Esophagus muscularis mucosa (tissue), 4 donors: ENCODE measurements at regions not wholly inside any gene's neighbourhood (a gene's known extent, or its start where the extent isn't known, plus 50 kb on each side); places are given as distances from the start of the nearest gene placed in this dataset.

Source experiments
- DNase-seq: peaks from one replicate; pipeline ENCODE4 v3.0.0-alpha.2; 2017; ENCODE audit errors: extremely low spot score
- H3K27ac ChIP-seq, 4 donors: fragments of 200-600 bp; sonication (generic); replicated peaks in 1 of 4; 1 replicate in 3 of 4; 2 replicates in 1 of 4; pipeline ENCODE4 v1.5.1; 2016 to 2019; ENCODE audit warnings: mild to moderate bottlenecking in 1 of 4
- H3K27me3 ChIP-seq, 4 donors: fragments of 200-600 bp; sonication (generic); one replicate each; pipeline versions ENCODE4 v1.5.1 to v1.6.0; 2016 to 2019
- H3K36me3 ChIP-seq, 4 donors: fragments of 200-600 bp; sonication (generic); one replicate each; pipeline ENCODE4 v1.5.1; 2016 to 2019
- H3K4me1 ChIP-seq, 4 donors: fragments of 200-600 bp; sonication (generic); one replicate each; pipeline ENCODE4 v1.5.1; 2016 to 2019
- H3K4me3 ChIP-seq, 4 donors: fragments of 200-600 bp; sonication (generic); 1 replicate in 2 of 4; 2 replicates in 2 of 4; pipeline ENCODE4 v1.5.1; 2016 to 2019; ENCODE audit warnings: mild to moderate bottlenecking in 4 of 4, moderate library complexity in 1 of 4
- H3K9me3 ChIP-seq, 4 donors: fragments of 200-600 bp; sonication (generic); 1 replicate in 3 of 4; 2 replicates in 1 of 4; pipeline ENCODE4 v1.5.1; 2016 to 2019
- EP300 ChIP-seq: sonication (generic); formaldehyde crosslinking; IDR thresholded peaks from one replicate; pipeline ENCODE4 v1.6.1; 2017; ENCODE audit warnings: antibody characterized with exemption
- POLR2A ChIP-seq: fragments of 450-650 bp; IDR thresholded peaks from one replicate; pipeline ENCODE4 v1.6.1; 2017; ENCODE audit warnings: antibody characterized with exemption, moderate library complexity, mild to moderate bottlenecking, low read depth
- POLR2AphosphoS5 ChIP-seq, 2 donors: sonication (generic); formaldehyde crosslinking; IDR thresholded peaks; one replicate each; pipeline ENCODE4 v1.6.1; 2017; ENCODE audit warnings: antibody characterized with exemption in 2 of 2
- WGBS: methylation state at CpG from one replicate; pipeline ENCODE4 v1.1.5; 2018; 5-methylcytosine and 5-hydroxymethylcytosine counted together
- intact Hi-C: fragments of 100-400 bp; cut with DNase I; formaldehyde crosslinking; loops from one replicate; pipeline ENCODE4 v1.15.1; 2023
- TF ChIP-seq, protein P1 (sequence below), 3 experiments: fragments of 200-600 bp in 2 of 3; fragments of 450-650 bp in 1 of 3; sonication (generic) in 2 of 3; IDR thresholded peaks; one replicate each; pipeline ENCODE4 v1.5.1; 2017 to 2019; ENCODE audit warnings: antibody characterized with exemption in 3 of 3, mild to moderate bottlenecking in 2 of 3, moderate library complexity in 1 of 3

- intact Hi-C loops = no loop called here
- Histone ChIP-seq H3K27me3 (no peaks in the 10 kb centered on the region), H3K36me3 (no peaks in the 10 kb centered on the region), H3K4me1 (no peaks in the 10 kb centered on the region), H3K9me3 (no peaks in the 10 kb centered on the region), H3K4me3 (no peak overlapping the region), H3K27ac (no peak overlapping the region)
- no peak for DNase-seq
- no peak for TF ChIP-seq POLR2AphosphoS5 (IDR thresholded peaks at IDR 0.05)
- WGBS = 95% methylated on average over 1 of the region's 1 CpG
These were observed 376.6 kb downstream of the TMA16 start for GRCh38 chr4:163871078-163871477.

- intact Hi-C loops = no loop called here
- H3K4me1 ChIP-seq = no peaks in the 10 kb centered on the region
- H3K9me3 ChIP-seq = no peaks in the 10 kb centered on the region
- H3K36me3 ChIP-seq = no peaks in the 10 kb centered on the region
- H3K4me3 ChIP-seq = no peak overlapping the region
- H3K27ac ChIP-seq = no peak overlapping the region
- WGBS = 89% methylated on average over 4 of the region's 4 CpGs
- no peaks in the 10 kb centered on the region for H3K27me3 ChIP-seq
- DNase-seq = no peak
- TF ChIP-seq, protein P1, sequence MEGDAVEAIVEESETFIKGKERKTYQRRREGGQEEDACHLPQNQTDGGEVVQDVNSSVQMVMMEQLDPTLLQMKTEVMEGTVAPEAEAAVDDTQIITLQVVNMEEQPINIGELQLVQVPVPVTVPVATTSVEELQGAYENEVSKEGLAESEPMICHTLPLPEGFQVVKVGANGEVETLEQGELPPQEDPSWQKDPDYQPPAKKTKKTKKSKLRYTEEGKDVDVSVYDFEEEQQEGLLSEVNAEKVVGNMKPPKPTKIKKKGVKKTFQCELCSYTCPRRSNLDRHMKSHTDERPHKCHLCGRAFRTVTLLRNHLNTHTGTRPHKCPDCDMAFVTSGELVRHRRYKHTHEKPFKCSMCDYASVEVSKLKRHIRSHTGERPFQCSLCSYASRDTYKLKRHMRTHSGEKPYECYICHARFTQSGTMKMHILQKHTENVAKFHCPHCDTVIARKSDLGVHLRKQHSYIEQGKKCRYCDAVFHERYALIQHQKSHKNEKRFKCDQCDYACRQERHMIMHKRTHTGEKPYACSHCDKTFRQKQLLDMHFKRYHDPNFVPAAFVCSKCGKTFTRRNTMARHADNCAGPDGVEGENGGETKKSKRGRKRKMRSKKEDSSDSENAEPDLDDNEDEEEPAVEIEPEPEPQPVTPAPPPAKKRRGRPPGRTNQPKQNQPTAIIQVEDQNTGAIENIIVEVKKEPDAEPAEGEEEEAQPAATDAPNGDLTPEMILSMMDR (IDR thresholded peaks at IDR 0.05) = no peak
- no peak for TF ChIP-seq POLR2A
- no peak for TF ChIP-seq POLR2AphosphoS5 (IDR thresholded peaks at IDR 0.05)
- TF ChIP-seq EP300 = no peak
These were observed 380.8 kb downstream of the TMA16 start for GRCh38 chr4:163875327-163875726.

DNA sequence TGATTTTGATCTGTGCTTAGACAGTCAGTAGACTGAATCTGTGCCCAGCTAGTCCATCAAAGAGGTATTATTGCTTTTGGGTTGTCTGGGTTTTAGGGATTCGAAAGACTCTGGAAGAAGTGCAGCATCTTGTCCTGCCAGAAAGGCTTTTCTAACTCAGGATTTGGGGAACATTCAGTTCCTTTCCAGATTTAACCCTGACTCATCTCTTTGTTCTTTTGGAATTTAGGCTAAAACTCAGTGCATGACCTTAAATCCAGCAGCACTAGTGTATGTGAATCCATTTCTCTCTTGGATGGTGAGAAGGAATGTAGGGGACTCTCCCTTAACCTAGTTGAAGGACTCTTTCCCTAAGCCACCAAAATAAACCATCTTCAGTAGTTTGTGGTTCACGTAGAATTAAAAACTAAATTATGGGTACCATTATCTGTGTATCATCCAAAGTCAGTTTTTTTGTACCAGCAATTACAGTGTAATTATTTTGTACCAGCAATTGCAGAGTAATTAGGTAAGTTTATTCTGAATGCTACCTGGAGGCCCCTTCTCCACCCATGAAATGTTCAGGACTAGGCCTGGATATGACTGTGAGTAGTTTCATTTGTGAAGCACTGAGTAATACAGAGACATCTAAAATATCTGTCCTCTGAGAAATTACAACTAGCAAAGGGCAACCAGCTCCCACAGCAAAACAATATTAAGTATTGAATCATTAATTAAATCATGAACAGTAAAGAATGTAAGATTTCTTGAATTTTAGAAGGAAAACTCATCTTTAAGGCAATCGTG, 384.0 kb downstream of the TMA16 start:
- Histone ChIP-seq H3K4me3 (no peak overlapping the region), H3K27ac (no peak overlapping the region), H3K27me3 (no peaks in the 10 kb centered on the region), H3K9me3 (no peaks in the 10 kb centered on the region), H3K4me1 (no peaks in the 10 kb centered on the region), H3K36me3 (no peaks in the 10 kb centered on the region)
- no peak for TF ChIP-seq POLR2A
- TF ChIP-seq, protein P1 (IDR thresholded peaks at IDR 0.05) = no peak
- TF ChIP-seq POLR2AphosphoS5 (IDR thresholded peaks at IDR 0.05) = no peak
- TF ChIP-seq EP300 = no peak
- intact Hi-C loops = no loop called here
- 87% methylated on average over 3 of the region's 3 CpGs for WGBS
- no peak for DNase-seq

GRCh38 chr4:163892417-163892816, 397.9 kb downstream of the TMA16 start:
- Histone ChIP-seq H3K36me3 (no peaks in the 10 kb centered on the region), H3K4me1 (no peaks in the 10 kb centered on the region), H3K9me3 (peaks cover 0 to 1% (median 0%) of the 10 kb centered on the region in 4 donors), H3K4me3 (no peak overlapping the region), H3K27me3 (no peaks in the 10 kb centered on the region), H3K27ac (no peak overlapping the region)
- intact Hi-C loops = no loop called here
- DNase-seq = no peak
- TF ChIP-seq POLR2AphosphoS5 (IDR thresholded peaks at IDR 0.05) = no peak
- TF ChIP-seq POLR2A = no peak
- TF ChIP-seq, protein P1 (IDR thresholded peaks at IDR 0.05) = no peak
- TF ChIP-seq EP300 = no peak

DNA sequence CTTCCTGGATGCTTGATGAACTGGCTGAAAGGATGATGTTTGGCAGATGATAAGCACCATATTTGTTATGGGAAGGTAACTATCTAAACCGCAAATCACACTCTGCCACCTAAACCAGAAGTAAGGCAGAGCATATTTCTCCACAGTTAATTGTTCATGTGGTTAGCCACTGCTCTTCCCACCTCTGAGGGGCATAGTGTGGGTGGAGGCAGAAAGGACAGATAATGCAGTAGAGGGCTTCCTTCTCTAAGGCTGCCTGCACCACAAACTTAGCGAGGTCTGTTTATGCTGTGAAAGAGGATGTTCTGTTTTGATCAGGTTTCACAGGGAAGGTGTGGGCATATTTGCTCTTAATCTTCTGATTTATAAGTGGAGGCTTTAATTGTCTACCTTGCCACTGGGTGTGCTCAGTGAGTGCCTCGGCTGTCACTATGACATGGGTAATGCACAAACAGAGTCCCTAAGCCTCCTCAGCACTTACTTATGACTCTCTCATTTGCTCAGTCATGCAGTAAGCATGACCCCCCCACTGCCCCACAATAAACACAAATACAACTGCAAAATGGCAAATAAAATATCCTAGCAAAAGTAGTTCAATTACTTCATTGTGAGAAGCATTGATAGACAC, 401.0 kb downstream of the TMA16 start:
- Histone ChIP-seq H3K36me3 (no peaks in the 10 kb centered on the region), H3K4me1 (no peaks in the 10 kb centered on the region), H3K27me3 (no peaks in the 10 kb centered on the region), H3K27ac (no peak overlapping the region), H3K9me3 (peaks cover 0 to 3% (median 0%) of the 10 kb centered on the region in 4 donors), H3K4me3 (no peak overlapping the region)
- WGBS = 71% methylated on average over 3 of the region's 3 CpGs
- DNase-seq = no peak
- intact Hi-C loops = no loop called here
- TF ChIP-seq EP300 (no peak), POLR2AphosphoS5 (IDR thresholded peaks at IDR 0.05) (no peak), POLR2A (no peak)
- TF ChIP-seq, protein P1 (IDR thresholded peaks at IDR 0.05) = no peak
